AG09309 (cell line): ENCODE measurements at regions not wholly inside any gene's neighbourhood (a gene's known extent, or its start where the extent isn't known, plus 50 kb on each side); places are given as distances from the start of the nearest gene placed in this dataset.

Experiments
- DNase-seq: peaks from one replicate; pipeline ENCODE4 v3.0.0-alpha.2; 2010; ENCODE audit warnings: low read depth
- H3K4me3 ChIP-seq: 2 replicates; pipeline ENCODE4 v1.5.1; 2011; ENCODE audit warnings: mild to moderate bottlenecking, low read depth, low read length, moderate library complexity; ENCODE audit not compliant: control insufficient read depth
- CTCF ChIP-seq: IDR thresholded peaks from 2 replicates; pipeline ENCODE4 v1.5.1; 2011; ENCODE audit warnings: mild to moderate bottlenecking, low read depth, low read length, inconsistent platforms; ENCODE audit not compliant: insufficient read depth, control insufficient read depth; ENCODE audit errors: missing control alignments

- DNase-seq, result no peak
- peak; percentile 50 for TF ChIP-seq CTCF
- no peak overlapping the region for H3K4me3 ChIP-seq
These were observed 143.5 kb downstream of the SCARB1 start for GRCh38 chr12:124720004-124720680.

- TF ChIP-seq CTCF, result no peak
- no peak overlapping the region for H3K4me3 ChIP-seq
- DNase-seq, result no peak
These were observed 144.4 kb downstream of the SCARB1 start for GRCh38 chr12:124719231-124719630.

GRCh38 chr12:124718458-124718857, 145.2 kb downstream of the SCARB1 start:
- TF ChIP-seq CTCF, result no peak
- no peak overlapping the region for H3K4me3 ChIP-seq
- no peak for DNase-seq

- TF ChIP-seq CTCF, result no peak
- no peak for DNase-seq
- no peak overlapping the region for H3K4me3 ChIP-seq
These were observed 145.6 kb downstream of the SCARB1 start for GRCh38 chr12:124718036-124718435.

- H3K4me3 ChIP-seq, result no peak overlapping the region
- no peak for TF ChIP-seq CTCF
- no peak for DNase-seq
These were observed 146.3 kb downstream of the SCARB1 start for GRCh38 chr12:124717318-124717717.

- no peak for TF ChIP-seq CTCF
- H3K4me3 ChIP-seq, result no peak overlapping the region
- no peak for DNase-seq
These were observed 147.2 kb downstream of the SCARB1 start for GRCh38 chr12:124716208-124717130.
